Nephron progenitor cell (in vitro differentiated cells): ENCODE measurements at regions not wholly inside any gene's neighbourhood (a gene's known extent, or its start where the extent isn't known, plus 50 kb on each side); places are given as distances from the start of the nearest gene placed in this dataset.

Experiments
- DNase-seq: peaks from one replicate; pipeline ENCODE4 v3.0.0; 2021
- H3K27ac Mint-ChIP-seq: 2 replicates; pipeline ENCODE4 v1.8.0; 2021; ENCODE audit warnings: mild to moderate bottlenecking, moderate library complexity, mixed read lengths
- H3K27me3 Mint-ChIP-seq: 2 replicates; pipeline ENCODE4 v1.8.0; 2021; ENCODE audit warnings: mild to moderate bottlenecking, low read depth, mixed read lengths; ENCODE audit not compliant: poor library complexity
- H3K36me3 Mint-ChIP-seq: 2 replicates; pipeline ENCODE4 v1.8.0; 2021; ENCODE audit warnings: low read depth, mixed read lengths
- H3K4me1 Mint-ChIP-seq: 2 replicates; pipeline ENCODE4 v1.8.0; 2021; ENCODE audit warnings: mixed read lengths
- H3K4me3 Mint-ChIP-seq: 2 replicates; pipeline ENCODE4 v1.8.0; 2021; ENCODE audit warnings: mild to moderate bottlenecking, moderate library complexity, mixed read lengths
- H3K9me3 Mint-ChIP-seq: 2 replicates; pipeline ENCODE4 v1.8.0; 2021; ENCODE audit warnings: mild to moderate bottlenecking, moderate library complexity, mixed read lengths
- TF ChIP-seq, protein P1 (sequence below): fragments of 200-600 bp; sonication (generic); IDR thresholded peaks from 2 replicates; pipeline ENCODE4 v1.5.0; 2021; ENCODE audit warnings: antibody characterized with exemption

DNA sequence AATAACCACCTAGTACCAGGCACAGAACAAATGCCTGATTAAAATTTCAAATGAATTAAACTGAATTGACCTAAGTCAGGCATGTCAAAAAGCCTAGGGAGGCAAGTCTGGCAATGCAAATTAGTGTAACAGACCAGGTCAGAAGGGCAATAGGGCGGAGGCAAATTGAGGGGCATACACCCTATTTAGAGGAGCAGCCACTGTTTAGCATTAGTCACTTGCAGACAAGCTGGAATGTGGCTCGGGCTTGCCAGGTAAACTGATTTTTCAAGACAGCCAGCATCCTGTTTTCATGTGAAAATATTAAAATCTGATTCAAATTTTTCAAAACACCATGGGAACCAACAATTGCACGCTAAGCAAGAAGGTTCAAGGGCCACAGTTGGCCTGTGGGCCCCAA is 160.3 kb downstream of the EN1 start:
- Mint-ChIP-seq H3K9me3 (no peaks in the 10 kb centered on the region), H3K27me3 (peaks cover 8% of the 10 kb centered on the region), H3K4me3 (no peak overlapping the region), H3K36me3 (no peaks in the 10 kb centered on the region), H3K27ac (no peak overlapping the region), H3K4me1 (peaks cover 5% of the 10 kb centered on the region)
- TF ChIP-seq, protein P1, sequence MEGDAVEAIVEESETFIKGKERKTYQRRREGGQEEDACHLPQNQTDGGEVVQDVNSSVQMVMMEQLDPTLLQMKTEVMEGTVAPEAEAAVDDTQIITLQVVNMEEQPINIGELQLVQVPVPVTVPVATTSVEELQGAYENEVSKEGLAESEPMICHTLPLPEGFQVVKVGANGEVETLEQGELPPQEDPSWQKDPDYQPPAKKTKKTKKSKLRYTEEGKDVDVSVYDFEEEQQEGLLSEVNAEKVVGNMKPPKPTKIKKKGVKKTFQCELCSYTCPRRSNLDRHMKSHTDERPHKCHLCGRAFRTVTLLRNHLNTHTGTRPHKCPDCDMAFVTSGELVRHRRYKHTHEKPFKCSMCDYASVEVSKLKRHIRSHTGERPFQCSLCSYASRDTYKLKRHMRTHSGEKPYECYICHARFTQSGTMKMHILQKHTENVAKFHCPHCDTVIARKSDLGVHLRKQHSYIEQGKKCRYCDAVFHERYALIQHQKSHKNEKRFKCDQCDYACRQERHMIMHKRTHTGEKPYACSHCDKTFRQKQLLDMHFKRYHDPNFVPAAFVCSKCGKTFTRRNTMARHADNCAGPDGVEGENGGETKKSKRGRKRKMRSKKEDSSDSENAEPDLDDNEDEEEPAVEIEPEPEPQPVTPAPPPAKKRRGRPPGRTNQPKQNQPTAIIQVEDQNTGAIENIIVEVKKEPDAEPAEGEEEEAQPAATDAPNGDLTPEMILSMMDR, result no peak
- DNase-seq, result no peak

- no peak overlapping the region for H3K27ac Mint-ChIP-seq
- no peak for DNase-seq
- TF ChIP-seq, protein P1, result no peak
- no peaks in the 10 kb centered on the region for H3K9me3 Mint-ChIP-seq
- H3K27me3 Mint-ChIP-seq, result peaks cover 11% of the 10 kb centered on the region
- peaks cover 5% of the 10 kb centered on the region for H3K4me1 Mint-ChIP-seq
- no peak overlapping the region for H3K4me3 Mint-ChIP-seq
- H3K36me3 Mint-ChIP-seq, result no peaks in the 10 kb centered on the region
Measured at GRCh38 chr2:118686346-118686745, 161.1 kb downstream of the EN1 start.

GRCh38 chr2:118683460-118683859 is 164.0 kb downstream of the EN1 start:
- H3K36me3 Mint-ChIP-seq, result no peaks in the 10 kb centered on the region
- no peak overlapping the region for H3K27ac Mint-ChIP-seq
- peaks cover 16% of the 10 kb centered on the region for H3K27me3 Mint-ChIP-seq
- no peak overlapping the region for H3K4me3 Mint-ChIP-seq
- peaks cover 12% of the 10 kb centered on the region for H3K4me1 Mint-ChIP-seq
- DNase-seq, result no peak
- no peaks in the 10 kb centered on the region for H3K9me3 Mint-ChIP-seq
- TF ChIP-seq, protein P1, result no peak

GRCh38 chr2:118678985-118679384 is 168.5 kb downstream of the EN1 start:
- H3K27me3 Mint-ChIP-seq, result peaks cover 14% of the 10 kb centered on the region

DNA sequence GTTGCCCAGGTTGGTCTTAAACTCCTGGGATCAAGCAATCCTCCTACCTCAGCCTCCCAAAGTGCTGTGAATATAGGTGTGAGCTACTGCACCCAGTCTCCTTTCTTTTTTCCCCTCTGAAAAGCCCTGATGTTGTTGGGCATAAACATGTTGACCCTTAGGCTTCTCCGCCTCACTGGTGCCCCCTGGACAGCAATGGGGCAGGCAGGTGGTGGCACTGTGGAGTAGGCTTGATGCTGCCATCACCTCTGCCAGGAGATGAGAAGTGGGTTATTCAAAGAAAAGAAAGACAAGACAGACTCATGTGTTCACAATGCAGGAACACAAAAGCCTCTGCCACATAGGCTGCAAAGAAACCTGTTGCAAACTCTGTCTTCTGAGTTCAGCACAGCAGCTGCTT is 169.9 kb downstream of the EN1 start:
- Mint-ChIP-seq H3K4me1 (peaks cover 9% of the 10 kb centered on the region), H3K27me3 (peaks cover 12% of the 10 kb centered on the region), H3K4me3 (no peak overlapping the region), H3K9me3 (no peaks in the 10 kb centered on the region), H3K27ac (no peak overlapping the region), H3K36me3 (no peaks in the 10 kb centered on the region)
- DNase-seq, result no peak
- TF ChIP-seq, protein P1, result no peak

More at GRCh38 chr2:118678985-118679384, 168.5 kb downstream of the EN1 start:
- DNase-seq, result no peak
- TF ChIP-seq, protein P1, result no peak
- Mint-ChIP-seq H3K4me1 (peaks cover 9% of the 10 kb centered on the region), H3K4me3 (no peak overlapping the region), H3K36me3 (no peaks in the 10 kb centered on the region), H3K9me3 (no peaks in the 10 kb centered on the region), H3K27ac (no peak overlapping the region)

DNA sequence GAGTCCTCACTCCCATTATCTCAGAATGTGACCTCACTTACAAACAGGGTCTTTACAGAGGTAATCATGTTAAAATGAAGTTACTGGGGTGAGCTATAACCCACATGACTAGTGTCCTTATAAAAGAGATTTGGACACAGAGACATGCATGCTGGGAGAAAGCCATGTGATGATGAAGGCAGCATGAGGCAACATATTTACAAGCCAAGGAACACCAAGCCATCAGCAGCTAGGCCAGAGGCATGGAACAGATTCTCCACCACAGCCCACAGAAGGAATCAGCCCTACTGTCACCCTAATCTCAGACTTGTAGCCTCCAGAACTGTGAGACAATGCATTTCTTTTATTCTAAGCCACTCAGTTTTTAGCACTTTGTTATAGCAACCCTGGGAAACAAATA is 171.9 kb downstream of the EN1 start:
- TF ChIP-seq, protein P1, result no peak
- Mint-ChIP-seq H3K27ac (no peak overlapping the region), H3K4me3 (no peak overlapping the region), H3K27me3 (peaks cover 7% of the 10 kb centered on the region), H3K36me3 (no peaks in the 10 kb centered on the region), H3K4me1 (peaks cover 14% of the 10 kb centered on the region), H3K9me3 (no peaks in the 10 kb centered on the region)
- no peak for DNase-seq
